ENCODE measurements at regions not wholly inside any gene's neighbourhood (a gene's known extent, or its start where the extent isn't known, plus 50 kb on each side); places are given as distances from the start of the nearest gene placed in this dataset.

- TF ChIP-seq ZNF382 (CRISPR knock-in tag; IDR thresholded peaks at IDR 0.05; ENCODE audit: borderline replicate concordance) = no peak
- 0 out of 2 replicates have a peak, but pooled peaks have one; percentile 18 for TF ChIP-seq SP4 (CRISPR knock-in tag; IDR thresholded peaks at IDR 0.05)
- 0 out of 2 replicates have a peak, but pooled peaks have one; percentile 40 for TF ChIP-seq TARDBP (CRISPR knock-in tag; IDR thresholded peaks at IDR 0.05)
- no peak for TF ChIP-seq SOX6 (IDR thresholded peaks at IDR 0.05)
- TF ChIP-seq SOX6 (CRISPR knock-in tag; IDR thresholded peaks at IDR 0.05) = 0 out of 2 replicates have a peak, but pooled peaks have one; percentile 2
- no peak for TF ChIP-seq HOXD1 (CRISPR knock-in tag; IDR thresholded peaks at IDR 0.05)
- no peak for TF ChIP-seq MEIS2 (CRISPR knock-in tag; IDR thresholded peaks at IDR 0.05)
- TF ChIP-seq FOXA1 (IDR thresholded peaks at IDR 0.05) = no peak
- no peak for TF ChIP-seq FOXA1 (CRISPR knock-in tag; IDR thresholded peaks at IDR 0.05)
- no peak for TF ChIP-seq E2F2 (CRISPR knock-in tag; IDR thresholded peaks at IDR 0.05; ENCODE audit: borderline replicate concordance)
- no peak for TF ChIP-seq ZNF782 (CRISPR knock-in tag; IDR thresholded peaks at IDR 0.05; ENCODE audit: borderline replicate concordance)
- TF ChIP-seq ZNF207 (IDR thresholded peaks at IDR 0.05; ENCODE audit: borderline replicate concordance) = no peak
- TF ChIP-seq HES4 (CRISPR knock-in tag; IDR thresholded peaks at IDR 0.05; ENCODE audit: borderline replicate concordance) = no peak
- no peak for TF ChIP-seq CBX2 (IDR thresholded peaks at IDR 0.05; ENCODE audit: low read depth, low read length)
- TF ChIP-seq CBX2 (CRISPR knock-in tag; IDR thresholded peaks at IDR 0.05; ENCODE audit: low read depth) = no peak
- 0 out of 2 replicates have a peak, but pooled peaks have one; percentile 26 for TF ChIP-seq SPEN (CRISPR knock-in tag; IDR thresholded peaks at IDR 0.05; ENCODE audit: low read depth)
- TF ChIP-seq ETV5 (CRISPR knock-in tag; IDR thresholded peaks at IDR 0.05; ENCODE audit: borderline replicate concordance) = peak; percentile 19; the same call in 1 of the 2 replicates
- TF ChIP-seq BRD4 (CRISPR knock-in tag; IDR thresholded peaks at IDR 0.05) = 0 out of 2 replicates have a peak, but pooled peaks have one; percentile 41
- TF ChIP-seq PHF8 (CRISPR knock-in tag; IDR thresholded peaks at IDR 0.05) = no peak
- no peak for TF ChIP-seq DZIP1 (CRISPR knock-in tag; IDR thresholded peaks at IDR 0.05)
- TF ChIP-seq REXO4 (CRISPR knock-in tag; IDR thresholded peaks at IDR 0.05; ENCODE audit: borderline replicate concordance) = no peak
- no peak for TF ChIP-seq POGK (CRISPR knock-in tag; conservative IDR thresholded peaks at IDR 0.05)
- no peak for TF ChIP-seq DBP (CRISPR knock-in tag; IDR thresholded peaks at IDR 0.05; ENCODE audit: not compliant biosample characterization)
- TF ChIP-seq SAFB2 (CRISPR knock-in tag; IDR thresholded peaks at IDR 0.05; ENCODE audit: borderline replicate concordance, low read depth) = no peak
- TF ChIP-seq ZNF329 (CRISPR knock-in tag; IDR thresholded peaks at IDR 0.05; ENCODE audit: low read depth) = no peak
- TF ChIP-seq ZNF121 (CRISPR knock-in tag; IDR thresholded peaks at IDR 0.05) = no peak
Observed at GRCh38 chr20:48124181-48124782, 339.0 kb upstream of the SULF2 start (continued).
